ENCODE measurements at regions not wholly inside any gene's neighbourhood (a gene's known extent, or its start where the extent isn't known, plus 50 kb on each side); places are given as distances from the start of the nearest gene placed in this dataset.

DNA sequence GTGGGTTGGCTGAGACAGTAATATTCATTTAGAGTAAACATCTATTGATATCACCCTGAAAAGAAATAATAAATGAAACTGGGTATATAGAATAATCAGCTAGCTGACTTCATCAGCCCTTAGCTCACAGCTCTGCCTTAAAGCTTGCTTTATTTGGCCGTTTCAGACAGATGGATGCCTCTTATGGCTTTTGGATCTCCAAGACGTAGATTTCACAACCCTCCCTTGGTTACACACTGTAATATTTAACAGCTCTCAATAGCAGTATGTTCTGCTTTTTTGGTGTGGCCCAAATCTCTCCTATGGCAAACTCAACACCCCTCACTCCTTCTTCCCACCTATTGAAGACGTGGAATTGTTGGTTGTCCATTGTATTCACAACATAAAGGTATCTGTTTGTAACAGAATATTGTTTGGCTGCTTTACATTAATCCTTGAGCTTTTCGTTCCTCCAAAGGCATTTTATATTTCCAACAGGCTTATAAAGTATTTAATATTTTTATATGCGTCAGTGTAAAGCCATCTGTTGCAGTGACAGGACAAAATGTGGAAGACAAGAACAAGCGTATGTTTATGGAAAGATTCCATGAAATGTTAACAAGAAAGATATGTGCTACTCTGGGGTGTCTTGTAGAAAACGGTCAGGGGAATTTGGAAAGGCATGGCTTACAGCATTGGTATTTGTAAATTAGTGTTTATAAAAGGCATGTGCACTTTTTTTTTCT lies 837.0 kb upstream of the RBFOX1 start:
- Histone ChIP-seq H3K36me3 (ENCODE audit: control insufficient read depth, low read length) (no peaks in the 10 kb centered on the region), H3K79me2 (ENCODE audit: control insufficient read depth, low read length) (no peaks in the 10 kb centered on the region), H3K27me3 (ENCODE audit: control insufficient read depth, low read length) (no peaks in the 10 kb centered on the region), H3K4me1 (ENCODE audit: control insufficient read depth, low read length) (no peaks in the 10 kb centered on the region), H3K27ac (ENCODE audit: low read depth, low read length) (no peak overlapping the region), H4K20me1 (ENCODE audit: control insufficient read depth, insufficient read depth, low read depth, low read length) (no peaks in the 10 kb centered on the region), H3K9me2 (replicated peaks; ENCODE audit: control insufficient read depth, low read length) (no peaks in the 10 kb centered on the region), H3F3A (ENCODE audit: control insufficient read depth, insufficient read depth) (no peaks in the 10 kb centered on the region), H3K9me3 (ENCODE audit: control insufficient read depth, insufficient read depth, low read length) (no peaks in the 10 kb centered on the region), H3K4me2 (ENCODE audit: low read length) (no peak overlapping the region), H3K4me3 (ENCODE audit: low read length) (no peak overlapping the region)
- TF ChIP-seq, protein P1, sequence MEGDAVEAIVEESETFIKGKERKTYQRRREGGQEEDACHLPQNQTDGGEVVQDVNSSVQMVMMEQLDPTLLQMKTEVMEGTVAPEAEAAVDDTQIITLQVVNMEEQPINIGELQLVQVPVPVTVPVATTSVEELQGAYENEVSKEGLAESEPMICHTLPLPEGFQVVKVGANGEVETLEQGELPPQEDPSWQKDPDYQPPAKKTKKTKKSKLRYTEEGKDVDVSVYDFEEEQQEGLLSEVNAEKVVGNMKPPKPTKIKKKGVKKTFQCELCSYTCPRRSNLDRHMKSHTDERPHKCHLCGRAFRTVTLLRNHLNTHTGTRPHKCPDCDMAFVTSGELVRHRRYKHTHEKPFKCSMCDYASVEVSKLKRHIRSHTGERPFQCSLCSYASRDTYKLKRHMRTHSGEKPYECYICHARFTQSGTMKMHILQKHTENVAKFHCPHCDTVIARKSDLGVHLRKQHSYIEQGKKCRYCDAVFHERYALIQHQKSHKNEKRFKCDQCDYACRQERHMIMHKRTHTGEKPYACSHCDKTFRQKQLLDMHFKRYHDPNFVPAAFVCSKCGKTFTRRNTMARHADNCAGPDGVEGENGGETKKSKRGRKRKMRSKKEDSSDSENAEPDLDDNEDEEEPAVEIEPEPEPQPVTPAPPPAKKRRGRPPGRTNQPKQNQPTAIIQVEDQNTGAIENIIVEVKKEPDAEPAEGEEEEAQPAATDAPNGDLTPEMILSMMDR (IDR thresholded peaks at IDR 0.05; ENCODE audit: low read depth, low read length, poor library complexity, severe bottlenecking): no peak
- no peak for TF ChIP-seq EZH2phosphoT487 (IDR thresholded peaks at IDR 0.05; ENCODE audit: borderline replicate concordance, low read length)

DNA sequence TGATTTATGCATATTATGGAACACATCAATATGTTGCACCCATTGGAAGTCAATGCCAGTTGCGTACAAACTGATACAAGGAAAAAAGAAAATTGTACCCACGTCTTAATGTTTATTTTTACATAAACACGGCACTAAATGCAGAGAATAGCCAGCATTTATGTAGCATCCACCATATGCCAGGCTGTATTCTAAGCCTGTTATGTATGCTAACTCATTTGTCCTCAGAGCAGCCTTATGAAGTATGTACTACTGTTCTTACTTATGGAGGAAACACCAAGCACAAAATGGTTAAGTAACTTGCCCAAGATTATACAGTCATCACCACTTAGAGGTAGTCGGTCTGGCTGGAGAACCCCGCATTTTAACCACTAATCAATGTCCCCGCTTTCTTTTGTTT lies 837.9 kb upstream of the RBFOX1 start:
- no peaks in the 10 kb centered on the region for H3F3A ChIP-seq (ENCODE audit: control insufficient read depth, insufficient read depth)
- no peaks in the 10 kb centered on the region for H3K9me3 ChIP-seq (ENCODE audit: control insufficient read depth, insufficient read depth, low read length)
- H3K4me1 ChIP-seq (ENCODE audit: control insufficient read depth, low read length): no peaks in the 10 kb centered on the region
- no peak for TF ChIP-seq EZH2phosphoT487 (IDR thresholded peaks at IDR 0.05; ENCODE audit: borderline replicate concordance, low read length)
- TF ChIP-seq, protein P1 (IDR thresholded peaks at IDR 0.05; ENCODE audit: low read depth, low read length, poor library complexity, severe bottlenecking): no peak
- H3K4me2 ChIP-seq (ENCODE audit: low read length): no peak overlapping the region
- H3K27ac ChIP-seq (ENCODE audit: low read depth, low read length): no peak overlapping the region
- no peaks in the 10 kb centered on the region for H4K20me1 ChIP-seq (ENCODE audit: control insufficient read depth, insufficient read depth, low read depth, low read length)
- H3K4me3 ChIP-seq (ENCODE audit: low read length): no peak overlapping the region
- H3K27me3 ChIP-seq (ENCODE audit: control insufficient read depth, low read length): no peaks in the 10 kb centered on the region
- no peaks in the 10 kb centered on the region for H3K36me3 ChIP-seq (ENCODE audit: control insufficient read depth, low read length)
- H3K79me2 ChIP-seq (ENCODE audit: control insufficient read depth, low read length): no peaks in the 10 kb centered on the region
- no peaks in the 10 kb centered on the region for H3K9me2 ChIP-seq (replicated peaks; ENCODE audit: control insufficient read depth, low read length)

DNA sequence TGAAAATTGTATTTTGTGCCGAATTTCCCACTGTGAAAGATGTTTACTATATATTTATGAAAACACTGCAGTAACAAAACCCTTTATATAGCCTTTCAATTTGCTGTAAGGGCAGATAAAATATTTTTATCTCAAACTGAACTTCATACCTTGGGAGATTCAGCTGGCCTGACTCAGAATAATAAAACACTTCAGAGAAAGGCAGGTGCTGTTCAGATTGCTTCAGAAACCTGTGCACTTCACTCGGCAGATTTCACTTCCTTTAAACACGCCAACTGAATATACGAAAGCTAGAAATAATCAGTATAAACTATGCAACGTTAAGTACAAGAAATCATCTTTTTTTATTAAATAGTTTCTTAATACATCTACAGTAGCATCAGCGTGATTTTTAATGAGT lies 839.1 kb upstream of the RBFOX1 start:
- H3K79me2 ChIP-seq (ENCODE audit: control insufficient read depth, low read length): no peaks in the 10 kb centered on the region
- no peaks in the 10 kb centered on the region for H3K9me3 ChIP-seq (ENCODE audit: control insufficient read depth, insufficient read depth, low read length)
- no peaks in the 10 kb centered on the region for H3K36me3 ChIP-seq (ENCODE audit: control insufficient read depth, low read length)
- H3K27ac ChIP-seq (ENCODE audit: low read depth, low read length): no peak overlapping the region
- no peaks in the 10 kb centered on the region for H3K27me3 ChIP-seq (ENCODE audit: control insufficient read depth, low read length)
- no peak for TF ChIP-seq EZH2phosphoT487 (IDR thresholded peaks at IDR 0.05; ENCODE audit: borderline replicate concordance, low read length)
- TF ChIP-seq, protein P1 (IDR thresholded peaks at IDR 0.05; ENCODE audit: low read depth, low read length, poor library complexity, severe bottlenecking): no peak
- H3K4me2 ChIP-seq (ENCODE audit: low read length): no peak overlapping the region
- H4K20me1 ChIP-seq (ENCODE audit: control insufficient read depth, insufficient read depth, low read depth, low read length): no peaks in the 10 kb centered on the region
- H3K4me3 ChIP-seq (ENCODE audit: low read length): no peak overlapping the region
- H3F3A ChIP-seq (ENCODE audit: control insufficient read depth, insufficient read depth): no peaks in the 10 kb centered on the region
- no peaks in the 10 kb centered on the region for H3K9me2 ChIP-seq (replicated peaks; ENCODE audit: control insufficient read depth, low read length)
- no peaks in the 10 kb centered on the region for H3K4me1 ChIP-seq (ENCODE audit: control insufficient read depth, low read length)
